H7 (cell line): ENCODE measurements at regions not wholly inside any gene's neighbourhood (a gene's known extent, or its start where the extent isn't known, plus 50 kb on each side); places are given as distances from the start of the nearest gene placed in this dataset.

Source experiments
- DNase-seq: peaks from one replicate; pipeline ENCODE4 v3.0.0; 2012
- H3K27me3 ChIP-seq: 2 replicates; pipeline ENCODE4 v1.6.0; 2011; ENCODE audit warnings: mild to moderate bottlenecking, low read length; ENCODE audit not compliant: control insufficient read depth, insufficient read depth
- H3K36me3 ChIP-seq: replicated peaks from 2 replicates; pipeline ENCODE4 v1.5.1; 2011; ENCODE audit warnings: low read length; ENCODE audit not compliant: control insufficient read depth, insufficient read depth
- H3K4me3 ChIP-seq: 2 replicates; pipeline ENCODE4 v1.5.1; 2011; ENCODE audit warnings: low read depth, mild to moderate bottlenecking, control low read depth, low read length, moderate library complexity; ENCODE audit not compliant: insufficient read depth

GRCh38 chr1:81498471-81499462 is 302.0 kb upstream of the ADGRL2 start:
- Histone ChIP-seq H3K27me3 (no peaks in the 10 kb centered on the region), H3K36me3 (no peaks in the 10 kb centered on the region), H3K4me3 (no peak overlapping the region)
- no peak for DNase-seq

GRCh38 chr1:81496349-81496748 is 304.4 kb upstream of the ADGRL2 start:
- DNase-seq, result no peak
- Histone ChIP-seq H3K36me3 (no peaks in the 10 kb centered on the region), H3K4me3 (no peak overlapping the region), H3K27me3 (no peaks in the 10 kb centered on the region)

GRCh38 chr1:81493102-81493869 is 307.4 kb upstream of the ADGRL2 start:
- Histone ChIP-seq H3K27me3 (no peaks in the 10 kb centered on the region), H3K36me3 (no peaks in the 10 kb centered on the region), H3K4me3 (no peak overlapping the region)
- no peak for DNase-seq

DNA sequence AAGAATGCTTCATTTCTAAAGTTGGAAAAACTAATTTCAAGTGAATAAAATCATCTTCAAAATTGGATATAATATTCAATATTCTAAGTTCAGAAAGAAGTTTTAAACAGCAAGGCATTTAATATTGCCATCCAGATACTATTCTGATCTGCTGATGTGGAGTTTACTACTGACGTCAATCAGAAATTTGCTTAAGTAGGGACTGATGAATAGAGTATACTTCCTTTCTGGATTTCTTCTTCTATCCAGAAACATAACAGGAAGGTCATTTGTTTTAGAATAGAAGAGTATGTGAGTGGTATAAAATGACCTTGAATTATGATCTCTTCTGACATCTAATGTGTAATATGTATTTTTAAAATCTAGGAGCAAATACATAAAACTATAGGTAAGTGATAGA is 308.1 kb upstream of the ADGRL2 start:
- H3K4me3 ChIP-seq, result no peak overlapping the region
- no peaks in the 10 kb centered on the region for H3K27me3 ChIP-seq
- H3K36me3 ChIP-seq, result no peaks in the 10 kb centered on the region
- DNase-seq, result no peak

- Histone ChIP-seq H3K27me3 (no peaks in the 10 kb centered on the region), H3K36me3 (no peaks in the 10 kb centered on the region), H3K4me3 (no peak overlapping the region)
- no peak for DNase-seq
Measured at GRCh38 chr1:81490614-81491013, 310.1 kb upstream of the ADGRL2 start.

- no peak overlapping the region for H3K4me3 ChIP-seq
- no peak for DNase-seq
- H3K36me3 ChIP-seq, result no peaks in the 10 kb centered on the region
- no peaks in the 10 kb centered on the region for H3K27me3 ChIP-seq
Measured at GRCh38 chr1:81489372-81489934, 311.3 kb upstream of the ADGRL2 start.

- H3K4me3 ChIP-seq, result no peak overlapping the region
- H3K36me3 ChIP-seq, result no peaks in the 10 kb centered on the region
- H3K27me3 ChIP-seq, result no peaks in the 10 kb centered on the region
- DNase-seq, result no peak
Measured at GRCh38 chr1:81484284-81484683, 316.4 kb upstream of the ADGRL2 start.

GRCh38 chr1:81478219-81478618 is 322.5 kb upstream of the ADGRL2 start:
- DNase-seq, result no peak
- H3K4me3 ChIP-seq, result no peak overlapping the region
- no peaks in the 10 kb centered on the region for H3K36me3 ChIP-seq
- no peaks in the 10 kb centered on the region for H3K27me3 ChIP-seq

GRCh38 chr1:81477710-81478109 is 323.0 kb upstream of the ADGRL2 start:
- Histone ChIP-seq H3K4me3 (no peak overlapping the region), H3K36me3 (no peaks in the 10 kb centered on the region), H3K27me3 (no peaks in the 10 kb centered on the region)
- no peak for DNase-seq

- Histone ChIP-seq H3K27me3 (no peaks in the 10 kb centered on the region), H3K36me3 (no peaks in the 10 kb centered on the region), H3K4me3 (no peak overlapping the region)
- no peak for DNase-seq
Measured at GRCh38 chr1:81472387-81472786, 328.3 kb upstream of the ADGRL2 start.

DNA sequence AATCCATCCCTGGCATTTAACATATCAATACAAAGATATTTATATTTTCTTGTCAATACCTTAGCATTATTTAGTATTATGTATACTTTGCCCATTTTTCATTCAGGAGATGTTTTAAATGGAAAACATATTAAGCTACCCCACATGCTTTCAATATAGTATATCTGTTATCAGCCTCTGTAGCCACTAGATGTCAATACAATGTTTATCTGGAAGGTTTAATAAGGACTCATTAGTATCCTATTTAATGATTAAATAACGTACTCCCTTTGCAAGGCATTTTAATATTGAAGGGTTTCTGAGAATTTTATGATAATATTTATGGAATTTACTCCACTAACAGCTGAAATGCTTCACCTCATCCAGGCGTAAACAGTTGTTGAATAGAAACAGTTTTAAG is 329.5 kb upstream of the ADGRL2 start:
- DNase-seq, result no peak
- H3K27me3 ChIP-seq, result no peaks in the 10 kb centered on the region
- H3K4me3 ChIP-seq, result no peak overlapping the region
- no peaks in the 10 kb centered on the region for H3K36me3 ChIP-seq

GRCh38 chr1:81470275-81470674 is 330.5 kb upstream of the ADGRL2 start:
- Histone ChIP-seq H3K4me3 (no peak overlapping the region), H3K27me3 (no peaks in the 10 kb centered on the region), H3K36me3 (no peaks in the 10 kb centered on the region)
- DNase-seq, result no peak

GRCh38 chr1:81467383-81467782 is 333.4 kb upstream of the ADGRL2 start:
- Histone ChIP-seq H3K36me3 (no peaks in the 10 kb centered on the region), H3K27me3 (no peaks in the 10 kb centered on the region), H3K4me3 (no peak overlapping the region)
- DNase-seq, result peak; percentile 2

GRCh38 chr1:81466961-81467360 is 333.8 kb upstream of the ADGRL2 start:
- no peak for DNase-seq
- Histone ChIP-seq H3K36me3 (no peaks in the 10 kb centered on the region), H3K4me3 (no peak overlapping the region), H3K27me3 (no peaks in the 10 kb centered on the region)
